H9 (cell line): ENCODE measurements at regions not wholly inside any gene's neighbourhood (a gene's known extent, or its start where the extent isn't known, plus 50 kb on each side); places are given as distances from the start of the nearest gene placed in this dataset.

ENCODE experiments used
- DNase-seq: peaks from one replicate; pipeline ENCODE4 v3.0.0-alpha.2; 2017
- H2AFZ ChIP-seq: one replicate; pipeline ENCODE4 v1.6.1; 2013; ENCODE audit warnings: mild to moderate bottlenecking, low read length, control low read depth, moderate library complexity
- H2AK5ac ChIP-seq: 2 replicates; pipeline ENCODE4 v1.6.1; 2013; ENCODE audit warnings: low read length, control low read depth, mixed read lengths; ENCODE audit not compliant: insufficient read length
- H2BK120ac ChIP-seq: one replicate; pipeline ENCODE4 v1.6.1; 2013; ENCODE audit warnings: low read depth, mild to moderate bottlenecking, low read length, control low read depth, inconsistent platforms; ENCODE audit not compliant: poor library complexity, severe bottlenecking
- H2BK12ac ChIP-seq: 2 replicates; pipeline ENCODE4 v1.6.1; 2013; ENCODE audit warnings: low read length, control low read depth, mixed read lengths, low read depth; ENCODE audit not compliant: insufficient read length
- H2BK15ac ChIP-seq: 2 replicates; pipeline ENCODE4 v1.6.1; 2013; ENCODE audit warnings: low read depth, low read length, control low read depth
- H2BK20ac ChIP-seq: one replicate; pipeline ENCODE4 v1.6.1; 2013; ENCODE audit warnings: low read depth, mild to moderate bottlenecking, low read length, control low read depth, inconsistent platforms; ENCODE audit not compliant: poor library complexity, severe bottlenecking
- H2BK5ac ChIP-seq: 2 replicates; pipeline ENCODE4 v1.6.1; 2013; ENCODE audit warnings: low read length, control low read depth, mixed read lengths; ENCODE audit not compliant: insufficient read length
- H3K14ac ChIP-seq: 2 replicates; pipeline ENCODE4 v1.6.1; 2013; ENCODE audit warnings: low read length, control low read depth; ENCODE audit not compliant: insufficient read depth
- H3K18ac ChIP-seq: 2 replicates; pipeline ENCODE4 v1.6.1; 2013; ENCODE audit warnings: low read depth, mild to moderate bottlenecking, mixed read lengths, low read length, control low read depth; ENCODE audit not compliant: insufficient read length
- H3K23ac ChIP-seq: 2 replicates; pipeline ENCODE4 v1.6.1; 2013; ENCODE audit warnings: low read length, control low read depth, mixed read lengths, low read depth; ENCODE audit not compliant: insufficient read length
- H3K23me2 ChIP-seq: 2 replicates; pipeline ENCODE4 v1.6.1; 2013; ENCODE audit warnings: low read depth, mild to moderate bottlenecking, mixed read lengths, low read length, control low read depth; ENCODE audit not compliant: insufficient read length, poor library complexity, severe bottlenecking
- H3K27ac ChIP-seq: 2 replicates; pipeline ENCODE4 v1.5.1; 2013; ENCODE audit warnings: low read length, control low read depth, mixed read lengths, low read depth; ENCODE audit not compliant: insufficient read length
- H3K27me3 ChIP-seq: 2 replicates; pipeline ENCODE4 v1.6.1; 2013; ENCODE audit warnings: low read length, control low read depth, inconsistent platforms; ENCODE audit not compliant: insufficient read depth
- H3K4ac ChIP-seq: 2 replicates; pipeline ENCODE4 v1.6.1; 2013; ENCODE audit warnings: low read depth, mild to moderate bottlenecking, control low read depth, inconsistent platforms, low read length, moderate library complexity
- H3K4me1 ChIP-seq: 2 replicates; pipeline ENCODE4 v1.6.1; 2013; ENCODE audit warnings: low read length, control low read depth, inconsistent platforms; ENCODE audit not compliant: insufficient read depth
- H3K4me2 ChIP-seq: 2 replicates; pipeline ENCODE4 v1.6.1; 2013; ENCODE audit warnings: low read length, control low read depth, mixed read lengths; ENCODE audit not compliant: insufficient read length, insufficient read depth
- H3K56ac ChIP-seq: 2 replicates; pipeline ENCODE4 v1.6.1; 2013; ENCODE audit warnings: low read depth, mild to moderate bottlenecking, mixed read lengths, low read length, control low read depth; ENCODE audit not compliant: insufficient read length
- H3K79me1 ChIP-seq: 2 replicates; pipeline ENCODE4 v1.6.1; 2013; ENCODE audit warnings: low read depth, mild to moderate bottlenecking, moderate library complexity, low read length, control low read depth, inconsistent platforms; ENCODE audit not compliant: insufficient read depth, poor library complexity, severe bottlenecking
- H3K79me2 ChIP-seq: 2 replicates; pipeline ENCODE4 v1.6.1; 2013; ENCODE audit warnings: low read length, control low read depth, inconsistent platforms; ENCODE audit not compliant: insufficient read depth
- H3K9ac ChIP-seq: 2 replicates; pipeline ENCODE4 v1.6.1; 2013; ENCODE audit warnings: low read length, control low read depth, mixed read lengths; ENCODE audit not compliant: insufficient read length; ENCODE audit errors: extremely low read depth
- H3K9me3 ChIP-seq: one replicate; pipeline ENCODE4 v1.6.1; 2013; ENCODE audit warnings: low read depth, low read length, inconsistent platforms; ENCODE audit not compliant: control insufficient read depth
- H3T11ph ChIP-seq: one replicate; pipeline ENCODE4 v1.6.1; 2013; ENCODE audit warnings: mild to moderate bottlenecking, low read length, control low read depth, inconsistent platforms
- H4K20me1 ChIP-seq: one replicate; pipeline ENCODE4 v1.6.1; 2013; ENCODE audit not compliant: control insufficient read depth, insufficient read length, insufficient read depth
- H4K5ac ChIP-seq: 2 replicates; pipeline ENCODE4 v1.6.1; 2013; ENCODE audit warnings: low read depth, mild to moderate bottlenecking, mixed read lengths, low read length, control low read depth; ENCODE audit not compliant: insufficient read length
- H4K8ac ChIP-seq: replicated peaks from 2 replicates; pipeline ENCODE4 v1.6.1; 2013; ENCODE audit warnings: low read length, control low read depth, mixed read lengths, low read depth; ENCODE audit not compliant: insufficient read length
- H4K91ac ChIP-seq: 2 replicates; pipeline ENCODE4 v1.6.1; 2013; ENCODE audit warnings: low read depth, mild to moderate bottlenecking, moderate library complexity, mixed read lengths, low read length, control low read depth; ENCODE audit not compliant: insufficient read length
- H3K27ac Mint-ChIP-seq, 3 experiments: 2 replicates in 2 of 3; 3 replicates in 1 of 3; pipeline ENCODE4 v1.8.0; 2020 to 2021; ENCODE audit warnings: mixed read lengths in 3 of 3, mild to moderate bottlenecking in 1 of 3, moderate library complexity in 1 of 3
- H3K27me3 Mint-ChIP-seq: 2 replicates; pipeline ENCODE4 v1.8.0; 2021; ENCODE audit warnings: low read depth, mild to moderate bottlenecking, moderate library complexity, mixed read lengths
- H3K36me3 Mint-ChIP-seq, 3 experiments: 2 replicates in 2 of 3; 3 replicates in 1 of 3; pipeline ENCODE4 v1.8.0; 2020 to 2021; ENCODE audit warnings: low read depth in 3 of 3, mixed read lengths in 3 of 3; ENCODE audit not compliant: insufficient read depth in 1 of 3
- H3K4me1 Mint-ChIP-seq, 2 experiments: 2 replicates each; pipeline ENCODE4 v1.8.0; 2020; ENCODE audit warnings: mixed read lengths in 2 of 2
- H3K4me3 Mint-ChIP-seq, 2 experiments: 2 replicates in 1 of 2; 3 replicates in 1 of 2; pipeline ENCODE4 v1.8.0; 2020 to 2021; ENCODE audit warnings: mild to moderate bottlenecking in 2 of 2, mixed read lengths in 2 of 2, moderate library complexity in 1 of 2
- H3K9me3 Mint-ChIP-seq, 2 experiments: 2 replicates in 1 of 2; 3 replicates in 1 of 2; pipeline ENCODE4 v1.8.0; 2020; ENCODE audit warnings: mild to moderate bottlenecking in 2 of 2, mixed read lengths in 2 of 2, moderate library complexity in 1 of 2
- CTCF ChIP-seq: fragments of 200-600 bp; sonication (generic); conservative IDR thresholded peaks from 3 replicates; pipeline ENCODE4 v1.8.0; 2021; ENCODE audit warnings: antibody characterized with exemption, mild to moderate bottlenecking
- WGBS: extraction: QIAGEN DNeasy Blood & Tissue Kit; methylation state at CpG from one replicate; pipeline ENCODE4 v1.1.7; 2013; ENCODE audit warnings: missing lambda C conversion rate, low lambda C conversion rate, mixed read lengths; ENCODE audit not compliant: insufficient read length; ENCODE audit errors: extremely low coverage; 5-methylcytosine and 5-hydroxymethylcytosine counted together

- Histone ChIP-seq H2BK12ac (no peak overlapping the region), H3K23ac (no peak overlapping the region), H2BK120ac (no peak overlapping the region), H3K9ac (no peak overlapping the region), H3K18ac (no peak overlapping the region), H3K56ac (no peak overlapping the region), H3K27ac (no peak overlapping the region), H2AFZ (no peak overlapping the region), H3K79me1 (no peaks in the 10 kb centered on the region), H3K79me2 (no peaks in the 10 kb centered on the region), H3T11ph (no peak overlapping the region), H3K4ac (no peak overlapping the region), H2BK15ac (no peak overlapping the region), H3K9me3 (no peaks in the 10 kb centered on the region), H3K27me3 (no peaks in the 10 kb centered on the region), H3K4me1 (no peaks in the 10 kb centered on the region), H2BK5ac (no peak overlapping the region), H2BK20ac (no peak overlapping the region), H3K4me2 (no peak overlapping the region), H4K5ac (no peak overlapping the region), H3K14ac (no peak overlapping the region), H2AK5ac (no peak overlapping the region), H4K20me1 (no peaks in the 10 kb centered on the region), H4K8ac (no peak overlapping the region), H4K91ac (no peak overlapping the region), H3K23me2 (no peaks in the 10 kb centered on the region)
- peaks cover 0 to 6% of the 10 kb centered on the region in 2 experiments; a peak in 1 of 4 replicates for H3K4me1 Mint-ChIP-seq
- no peak overlapping the region for H3K27ac Mint-ChIP-seq
- no peaks in the 10 kb centered on the region; the same call in none of the 2 replicates for H3K27me3 Mint-ChIP-seq
- H3K9me3 Mint-ChIP-seq = peaks cover 0 to 4% of the 10 kb centered on the region in 2 experiments; a peak in 1 of 5 replicates
- TF ChIP-seq CTCF = no peak
- no peak overlapping the region for H3K4me3 Mint-ChIP-seq
- no peaks in the 10 kb centered on the region for H3K36me3 Mint-ChIP-seq
- DNase-seq = no peak
- no CpG with 5 or more reads among the region's 15 CpGs for WGBS
Observed at GRCh38 chr1:229880271-229881170, 186.5 kb upstream of the GALNT2 start.
